ENCODE measurements at regions not wholly inside any gene's neighbourhood (a gene's known extent, or its start where the extent isn't known, plus 50 kb on each side); places are given as distances from the start of the nearest gene placed in this dataset.
"Not testable (repeated sequence)": the region's sequence is repeated elsewhere in the genome, so short reads cannot be mapped to it uniquely, and the experiment has no call there.

- no peak for DNase-seq (ENCODE audit: low read depth in 2 of 2)
Measured at GRCh38 chr6:110558575-110558974, 82.2 kb upstream of the SLC22A16 start.

GRCh38 chr6:110557199-110557598, 80.8 kb upstream of the SLC22A16 start:
- no peak for DNase-seq (ENCODE audit: low read depth in 2 of 2)

GRCh38 chr6:110556317-110557110, 80.1 kb upstream of the SLC22A16 start:
- DNase-seq (ENCODE audit: low read depth in 2 of 2), result no peak

GRCh38 chr6:110554966-110555460, 78.6 kb upstream of the SLC22A16 start:
- no peak for DNase-seq (ENCODE audit: low read depth in 2 of 2)

- no peak for DNase-seq (ENCODE audit: low read depth in 2 of 2)
Measured at GRCh38 chr6:110554441-110554840, 78.0 kb upstream of the SLC22A16 start.

- no peak for DNase-seq (ENCODE audit: low read depth in 2 of 2)
Measured at GRCh38 chr6:110552901-110553641, 76.7 kb upstream of the SLC22A16 start.

GRCh38 chr6:110552076-110552475, 75.7 kb upstream of the SLC22A16 start:
- DNase-seq (ENCODE audit: low read depth in 2 of 2), result no peak

- DNase-seq (ENCODE audit: low read depth in 2 of 2), result no peak
Measured at GRCh38 chr6:110551088-110551487, 74.7 kb upstream of the SLC22A16 start.

GRCh38 chr6:110550353-110550752, 73.9 kb upstream of the SLC22A16 start:
- no peak for DNase-seq (ENCODE audit: low read depth in 2 of 2)

GRCh38 chr6:110549277-110549676, 72.9 kb upstream of the SLC22A16 start:
- no peak for DNase-seq (ENCODE audit: low read depth in 2 of 2)

- no peak for DNase-seq (ENCODE audit: low read depth in 2 of 2)
Measured at GRCh38 chr6:110548110-110548847, 71.9 kb upstream of the SLC22A16 start.

GRCh38 chr6:110547266-110547964, 71.0 kb upstream of the SLC22A16 start:
- no peak for DNase-seq (ENCODE audit: low read depth in 2 of 2)

GRCh38 chr6:110545081-110545872, 68.9 kb upstream of the SLC22A16 start:
- DNase-seq (ENCODE audit: low read depth in 2 of 2), result no peak

GRCh38 chr6:110544472-110544871, 68.1 kb upstream of the SLC22A16 start:
- no peak for DNase-seq (ENCODE audit: low read depth in 2 of 2)

- no peak for DNase-seq (ENCODE audit: low read depth in 2 of 2)
Measured at GRCh38 chr6:110543106-110543505, 66.7 kb upstream of the SLC22A16 start.

- DNase-seq (ENCODE audit: low read depth in 2 of 2), result no peak
Measured at GRCh38 chr6:110542311-110543024, 66.1 kb upstream of the SLC22A16 start.

GRCh38 chr6:110541701-110542309, 65.4 kb upstream of the SLC22A16 start:
- no peak for DNase-seq (ENCODE audit: low read depth in 2 of 2)

- not testable (repeated sequence) for DNase-seq (ENCODE audit: low read depth in 2 of 2)
Measured at GRCh38 chr6:110539277-110540019, 63.0 kb upstream of the SLC22A16 start.
